OCI-LY3 (cell line): ENCODE measurements at regions not wholly inside any gene's neighbourhood (a gene's known extent, or its start where the extent isn't known, plus 50 kb on each side); places are given as distances from the start of the nearest gene placed in this dataset.

Experiments used
- CTCF ChIP-seq: fragments of 200-600, 300-600 bp; sonication (generic); IDR thresholded peaks from 2 replicates; pipeline ENCODE4 v1.5.1; 2014; ENCODE audit warnings: antibody characterized with exemption, low read length, low read depth
- EZH2phosphoT487 ChIP-seq: fragments of 200-600 bp; shearing (Covaris generic); IDR thresholded peaks from 2 replicates; pipeline ENCODE4 v1.6.1; 2018; ENCODE audit warnings: antibody characterized with exemption, mixed run types, low read depth

GRCh38 chr9:96135076-96135752, 166.8 kb downstream of the HSD17B3 start:
- TF ChIP-seq CTCF (no peak), EZH2phosphoT487 (no peak)
